HEK293 (cell line): ENCODE measurements at regions not wholly inside any gene's neighbourhood (a gene's known extent, or its start where the extent isn't known, plus 50 kb on each side); places are given as distances from the start of the nearest gene placed in this dataset.

Source experiments
- CTCF ChIA-PET: fragments of 350-600 bp; formaldehyde crosslinking; extraction: SDS; loops from one replicate; lab custom pipeline; 2021; ENCODE audit warnings: antibody characterized with exemption; lab: Yijun Ruan, JAX
- POLR2A ChIA-PET: fragments of 300-600 bp; formaldehyde crosslinking; extraction: SDS; loops from one replicate; lab custom pipeline; 2020; ENCODE audit warnings: antibody characterized with exemption, inconsistent platforms; lab: Yijun Ruan, JAX
- H3K27ac ChIP-seq: fragments of 200-500 bp; sonication (Bioruptor generic); 2 replicates; pipeline ENCODE4 v1.5.1; 2014; ENCODE audit warnings: low read depth, low read length, control low read depth, inconsistent platforms; ENCODE audit errors: extremely low read depth
- H3K36me3 ChIP-seq, 2 experiments: fragments of 200-500 bp in 1 of 2; sonication (Bioruptor generic) in 1 of 2; 1 replicate in 1 of 2; 2 replicates in 1 of 2; pipeline ENCODE4 v1.5.1; 2014 to 2017; ENCODE audit warnings: inconsistent platforms in 2 of 2, low read length in 2 of 2; ENCODE audit not compliant: control insufficient read depth in 2 of 2, insufficient read depth in 1 of 2
- H3K4me1 ChIP-seq: fragments of 200-500 bp; sonication (Bioruptor generic); 2 replicates; pipeline ENCODE4 v1.5.1; 2014; ENCODE audit warnings: mild to moderate bottlenecking, low read length, inconsistent platforms; ENCODE audit not compliant: control insufficient read depth, insufficient read depth
- H3K4me3 ChIP-seq: 2 replicates; pipeline ENCODE4 v1.5.1; 2011; ENCODE audit warnings: low read depth, mild to moderate bottlenecking, control low read depth, low read length, moderate library complexity
- H3K9me3 ChIP-seq: fragments of 200-500 bp; sonication (Bioruptor generic); 2 replicates; pipeline ENCODE4 v1.5.1; 2014; ENCODE audit warnings: low read depth, low read length, inconsistent platforms; ENCODE audit not compliant: control insufficient read depth, insufficient read depth
- GLIS2 ChIP-seq: fragments of 450-650 bp; formaldehyde crosslinking; IDR thresholded peaks from 2 replicates; pipeline ENCODE4 v1.5.1; 2016; ENCODE audit warnings: missing biosample characterization, missing genetic modification characterization
- HOXA7 ChIP-seq: sonication (generic); formaldehyde crosslinking; IDR thresholded peaks from 2 replicates; pipeline ENCODE4 v1.8.1; 2022; ENCODE audit warnings: missing genetic modification reagents, borderline replicate concordance
- RBAK ChIP-seq: fragments of 450-650 bp; formaldehyde crosslinking; IDR thresholded peaks from 2 replicates; pipeline ENCODE4 v1.5.1; 2016; ENCODE audit warnings: missing biosample characterization, missing genetic modification characterization
- YY1 ChIP-seq: fragments of 450-650 bp; formaldehyde crosslinking; IDR thresholded peaks from 2 replicates; pipeline ENCODE4 v1.5.1; 2018; ENCODE audit warnings: missing biosample characterization, missing genetic modification characterization
- ZBTB11 ChIP-seq: fragments of 450-650 bp; formaldehyde crosslinking; conservative IDR thresholded peaks from 2 replicates; pipeline ENCODE4 v1.5.1; 2016; ENCODE audit warnings: low read depth, missing biosample characterization, missing genetic modification characterization
- ZBTB21 ChIP-seq: fragments of 450-650 bp; formaldehyde crosslinking; IDR thresholded peaks from 2 replicates; pipeline ENCODE4 v1.5.1; 2017; ENCODE audit warnings: missing biosample characterization, missing genetic modification characterization
- ZBTB44 ChIP-seq: fragments of 450-650 bp; IDR thresholded peaks from 2 replicates; pipeline ENCODE4 v1.5.1; 2018; ENCODE audit warnings: missing biosample characterization, mild to moderate bottlenecking, missing genetic modification characterization
- ZEB2 ChIP-seq: fragments of 450-650 bp; formaldehyde crosslinking; IDR thresholded peaks from 2 replicates; pipeline ENCODE4 v1.5.1; 2016; ENCODE audit warnings: missing biosample characterization, missing genetic modification characterization
- ZFP41 ChIP-seq: fragments of 450-650 bp; formaldehyde crosslinking; IDR thresholded peaks from 2 replicates; pipeline ENCODE4 v1.5.1; 2016; ENCODE audit warnings: missing biosample characterization, missing genetic modification characterization, borderline replicate concordance
- ZNF114 ChIP-seq: fragments of 450-650 bp; formaldehyde crosslinking; IDR thresholded peaks from 2 replicates; pipeline ENCODE4 v1.5.0; 2017; ENCODE audit warnings: missing biosample characterization, missing genetic modification characterization
- ZNF133 ChIP-seq: fragments of 450-650 bp; formaldehyde crosslinking; IDR thresholded peaks from 2 replicates; pipeline ENCODE4 v1.5.1; 2016; ENCODE audit warnings: missing biosample characterization, missing genetic modification characterization
- ZNF157 ChIP-seq: fragments of 450-650 bp; formaldehyde crosslinking; IDR thresholded peaks from 2 replicates; pipeline ENCODE4 v1.5.1; 2016; ENCODE audit warnings: missing biosample characterization, missing genetic modification characterization
- ZNF23 ChIP-seq: fragments of 450-650 bp; formaldehyde crosslinking; IDR thresholded peaks from 2 replicates; pipeline ENCODE4 v1.5.1; 2016; ENCODE audit warnings: missing biosample characterization, missing genetic modification characterization, borderline replicate concordance
- ZNF239 ChIP-seq: fragments of 450-650 bp; formaldehyde crosslinking; IDR thresholded peaks from 2 replicates; pipeline ENCODE4 v1.5.1; 2016; ENCODE audit warnings: missing biosample characterization, missing genetic modification characterization
- ZNF24 ChIP-seq: fragments of 450-650 bp; formaldehyde crosslinking; IDR thresholded peaks from 2 replicates; pipeline ENCODE4 v1.5.1; 2016; ENCODE audit warnings: missing biosample characterization, missing genetic modification characterization
- ZNF248 ChIP-seq: fragments of 450-650 bp; formaldehyde crosslinking; IDR thresholded peaks from 2 replicates; pipeline ENCODE4 v1.5.1; 2017; ENCODE audit warnings: missing biosample characterization, missing genetic modification characterization
- ZNF324 ChIP-seq: fragments of 450-650 bp; formaldehyde crosslinking; IDR thresholded peaks from 2 replicates; pipeline ENCODE4 v1.5.1; 2016; ENCODE audit warnings: missing biosample characterization, missing genetic modification characterization
- ZNF354C ChIP-seq: fragments of 450-650 bp; formaldehyde crosslinking; IDR thresholded peaks from 2 replicates; pipeline ENCODE4 v1.5.1; 2016; ENCODE audit warnings: missing biosample characterization, missing genetic modification characterization, low read depth, borderline replicate concordance
- ZNF366 ChIP-seq: fragments of 450-650 bp; formaldehyde crosslinking; conservative IDR thresholded peaks from 2 replicates; pipeline ENCODE4 v1.5.1; 2016; ENCODE audit warnings: missing biosample characterization, missing genetic modification characterization
- ZNF423 ChIP-seq: fragments of 450-650 bp; formaldehyde crosslinking; IDR thresholded peaks from 2 replicates; pipeline ENCODE4 v1.5.1; 2016; ENCODE audit warnings: missing biosample characterization, missing genetic modification characterization
- ZNF514 ChIP-seq: fragments of 450-650 bp; formaldehyde crosslinking; IDR thresholded peaks from 2 replicates; pipeline ENCODE4 v1.5.1; 2016; ENCODE audit warnings: missing biosample characterization, missing genetic modification characterization
- ZNF701 ChIP-seq: fragments of 450-650 bp; formaldehyde crosslinking; IDR thresholded peaks from 2 replicates; pipeline ENCODE4 v1.5.1; 2016; ENCODE audit warnings: missing biosample characterization, missing genetic modification characterization
- ZNF76 ChIP-seq: fragments of 450-650 bp; formaldehyde crosslinking; IDR thresholded peaks from 2 replicates; pipeline ENCODE4; 2016; ENCODE audit warnings: low read depth, missing biosample characterization, missing genetic modification characterization, borderline replicate concordance
- TF ChIP-seq, protein P1 (sequence below): IDR thresholded peaks from 2 replicates; pipeline ENCODE4 v1.6.1; 2011; ENCODE audit warnings: mild to moderate bottlenecking, low read depth, low read length, borderline replicate concordance
- TF ChIP-seq, protein P2 (sequence below): fragments of 450-650 bp; formaldehyde crosslinking; IDR thresholded peaks from 2 replicates; pipeline ENCODE4 v1.5.1; 2016; ENCODE audit warnings: missing biosample characterization, missing genetic modification characterization

GRCh38 chr11:101807531-101807930, 107.3 kb upstream of the CEP126 start:
- POLR2A ChIA-PET, result no interaction called here
- Histone ChIP-seq H3K9me3 (no peaks in the 10 kb centered on the region), H3K4me3 (no peak overlapping the region), H3K4me1 (no peaks in the 10 kb centered on the region), H3K36me3 (no peaks in the 10 kb centered on the region), H3K27ac (no peak overlapping the region)
- CTCF ChIA-PET, result interaction anchor here (0.8 to 1.5 kb wide), 2 partner anchors 9 to 1134 kb away, joined by 3 read pairs; no protein-coding TSS in a partner anchor
- TF ChIP-seq ZNF133 (tag by site-specific recombination), result no peak
- no peak for TF ChIP-seq ZNF514 (tag by site-specific recombination)
- TF ChIP-seq YY1, result no peak
- TF ChIP-seq ZNF114 (tag by site-specific recombination), result no peak

DNA sequence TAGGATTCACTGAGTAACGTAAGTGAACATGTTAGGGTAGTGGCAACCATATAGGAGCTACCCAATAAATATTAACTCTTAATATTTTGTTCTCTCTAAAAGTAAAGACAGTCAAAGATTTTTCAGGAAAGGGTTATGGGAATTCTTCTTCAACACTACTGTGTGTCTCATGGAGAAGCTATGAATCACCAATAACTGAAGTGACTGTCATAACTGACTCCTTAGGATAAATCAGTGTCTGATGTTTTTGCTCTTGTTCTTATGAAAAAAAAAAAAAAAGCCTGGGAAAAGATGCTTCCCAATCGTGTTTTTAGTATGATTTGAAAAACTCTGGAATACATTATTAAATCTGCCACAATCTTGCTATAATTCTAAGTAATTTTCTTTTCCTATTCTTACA, 111.2 kb upstream of the CEP126 start:
- H3K27ac ChIP-seq, result no peak overlapping the region
- H3K36me3 ChIP-seq, result no peaks in the 10 kb centered on the region
- TF ChIP-seq ZBTB21 (tag by site-specific recombination) (no peak), RBAK (tag by site-specific recombination) (no peak), ZNF248 (tag by site-specific recombination) (no peak), ZEB2 (tag by site-specific recombination) (no peak), HOXA7 (CRISPR knock-in tag) (no peak)
- TF ChIP-seq, protein P1, sequence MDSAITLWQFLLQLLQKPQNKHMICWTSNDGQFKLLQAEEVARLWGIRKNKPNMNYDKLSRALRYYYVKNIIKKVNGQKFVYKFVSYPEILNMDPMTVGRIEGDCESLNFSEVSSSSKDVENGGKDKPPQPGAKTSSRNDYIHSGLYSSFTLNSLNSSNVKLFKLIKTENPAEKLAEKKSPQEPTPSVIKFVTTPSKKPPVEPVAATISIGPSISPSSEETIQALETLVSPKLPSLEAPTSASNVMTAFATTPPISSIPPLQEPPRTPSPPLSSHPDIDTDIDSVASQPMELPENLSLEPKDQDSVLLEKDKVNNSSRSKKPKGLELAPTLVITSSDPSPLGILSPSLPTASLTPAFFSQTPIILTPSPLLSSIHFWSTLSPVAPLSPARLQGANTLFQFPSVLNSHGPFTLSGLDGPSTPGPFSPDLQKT, result no peak
- TF ChIP-seq, protein P2, sequence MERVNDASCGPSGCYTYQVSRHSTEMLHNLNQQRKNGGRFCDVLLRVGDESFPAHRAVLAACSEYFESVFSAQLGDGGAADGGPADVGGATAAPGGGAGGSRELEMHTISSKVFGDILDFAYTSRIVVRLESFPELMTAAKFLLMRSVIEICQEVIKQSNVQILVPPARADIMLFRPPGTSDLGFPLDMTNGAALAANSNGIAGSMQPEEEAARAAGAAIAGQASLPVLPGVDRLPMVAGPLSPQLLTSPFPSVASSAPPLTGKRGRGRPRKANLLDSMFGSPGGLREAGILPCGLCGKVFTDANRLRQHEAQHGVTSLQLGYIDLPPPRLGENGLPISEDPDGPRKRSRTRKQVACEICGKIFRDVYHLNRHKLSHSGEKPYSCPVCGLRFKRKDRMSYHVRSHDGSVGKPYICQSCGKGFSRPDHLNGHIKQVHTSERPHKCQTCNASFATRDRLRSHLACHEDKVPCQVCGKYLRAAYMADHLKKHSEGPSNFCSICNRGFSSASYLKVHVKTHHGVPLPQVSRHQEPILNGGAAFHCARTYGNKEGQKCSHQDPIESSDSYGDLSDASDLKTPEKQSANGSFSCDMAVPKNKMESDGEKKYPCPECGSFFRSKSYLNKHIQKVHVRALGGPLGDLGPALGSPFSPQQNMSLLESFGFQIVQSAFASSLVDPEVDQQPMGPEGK (tag by site-specific recombination), result no peak
- no peaks in the 10 kb centered on the region for H3K4me1 ChIP-seq
- H3K9me3 ChIP-seq, result no peaks in the 10 kb centered on the region
- ChIA-PET POLR2A (no interaction called here), CTCF (no interaction called here)
- no peak overlapping the region for H3K4me3 ChIP-seq

- no peaks in the 10 kb centered on the region for H3K4me1 ChIP-seq
- ChIA-PET POLR2A (no interaction called here), CTCF (interaction anchor here (0.7 kb wide), 1 partner anchor 37 kb away, joined by 3 read pairs; no protein-coding TSS in a partner anchor)
These were observed 117.5 kb upstream of the CEP126 start for GRCh38 chr11:101797335-101797734.

DNA sequence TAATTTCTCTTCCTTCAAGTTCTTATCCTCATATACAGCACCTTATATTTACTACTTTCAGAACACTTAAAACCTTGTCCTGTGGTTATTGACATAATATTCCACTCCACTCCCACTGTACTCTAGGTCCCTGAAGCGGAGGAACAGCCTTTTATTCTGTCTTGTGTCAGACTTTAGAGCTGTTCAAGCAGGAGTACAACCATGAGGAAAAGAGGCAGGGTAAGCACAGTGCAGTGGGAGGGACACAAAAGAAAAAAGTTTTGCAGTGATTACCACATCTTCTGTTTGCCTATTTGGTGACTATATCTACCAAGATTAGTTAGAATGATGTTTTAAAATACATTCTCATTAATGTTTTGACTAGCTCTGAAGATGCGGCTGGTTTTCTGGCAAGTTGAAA, 122.0 kb upstream of the CEP126 start:
- TF ChIP-seq ZNF366 (tag by site-specific recombination), result no peak
- TF ChIP-seq ZNF76 (tag by site-specific recombination), result no peak
- TF ChIP-seq ZNF354C (tag by site-specific recombination), result no peak
- no peak for TF ChIP-seq ZBTB44 (tag by site-specific recombination)
- TF ChIP-seq ZNF133 (tag by site-specific recombination), result no peak
- TF ChIP-seq ZNF324 (tag by site-specific recombination), result no peak
- no peak for TF ChIP-seq ZNF157 (tag by site-specific recombination)
- TF ChIP-seq ZNF423 (tag by site-specific recombination), result no peak
- TF ChIP-seq ZBTB11, result no peak
- no peak for TF ChIP-seq ZNF24 (tag by site-specific recombination)
- Histone ChIP-seq H3K27ac (no peak overlapping the region), H3K4me3 (no peak overlapping the region), H3K4me1 (no peaks in the 10 kb centered on the region), H3K9me3 (no peaks in the 10 kb centered on the region), H3K36me3 (no peaks in the 10 kb centered on the region)
- CTCF ChIA-PET, result interaction anchor here (1.2 kb wide), 1 partner anchor 68 kb away, joined by 3 read pairs; no protein-coding TSS in a partner anchor
- POLR2A ChIA-PET, result no interaction called here

More at GRCh38 chr11:101797335-101797734, 117.5 kb upstream of the CEP126 start:
- Histone ChIP-seq H3K27ac (no peak overlapping the region), H3K36me3 (no peaks in the 10 kb centered on the region), H3K4me3 (no peak overlapping the region), H3K9me3 (no peaks in the 10 kb centered on the region)
- TF ChIP-seq ZFP41 (tag by site-specific recombination) (no peak), ZNF701 (tag by site-specific recombination) (no peak), ZNF23 (tag by site-specific recombination) (no peak), GLIS2 (tag by site-specific recombination) (no peak), ZNF239 (tag by site-specific recombination) (no peak)
